Nephron progenitor cell (in vitro differentiated cells): ENCODE measurements at regions not wholly inside any gene's neighbourhood (a gene's known extent, or its start where the extent isn't known, plus 50 kb on each side); places are given as distances from the start of the nearest gene placed in this dataset.
A peak's percentile ranks its signal among the peaks of the same experiment; 100 is the strongest.

Experiments
- DNase-seq: peaks from one replicate; pipeline ENCODE4 v3.0.0; 2021
- H3K27ac Mint-ChIP-seq: 2 replicates; pipeline ENCODE4 v1.8.0; 2021; ENCODE audit warnings: mild to moderate bottlenecking, moderate library complexity, mixed read lengths
- H3K27me3 Mint-ChIP-seq: 2 replicates; pipeline ENCODE4 v1.8.0; 2021; ENCODE audit warnings: mild to moderate bottlenecking, low read depth, mixed read lengths; ENCODE audit not compliant: poor library complexity
- H3K36me3 Mint-ChIP-seq: 2 replicates; pipeline ENCODE4 v1.8.0; 2021; ENCODE audit warnings: low read depth, mixed read lengths
- H3K4me1 Mint-ChIP-seq: 2 replicates; pipeline ENCODE4 v1.8.0; 2021; ENCODE audit warnings: mixed read lengths
- H3K4me3 Mint-ChIP-seq: 2 replicates; pipeline ENCODE4 v1.8.0; 2021; ENCODE audit warnings: mild to moderate bottlenecking, moderate library complexity, mixed read lengths
- H3K9me3 Mint-ChIP-seq: 2 replicates; pipeline ENCODE4 v1.8.0; 2021; ENCODE audit warnings: mild to moderate bottlenecking, moderate library complexity, mixed read lengths
- CTCF ChIP-seq: fragments of 200-600 bp; sonication (generic); IDR thresholded peaks from 2 replicates; pipeline ENCODE4 v1.5.0; 2021; ENCODE audit warnings: antibody characterized with exemption

GRCh38 chr9:27715651-27716050 lies 142.4 kb upstream of the C9orf72 start:
- H3K4me3 Mint-ChIP-seq = no peak overlapping the region
- no peaks in the 10 kb centered on the region for H3K36me3 Mint-ChIP-seq
- H3K4me1 Mint-ChIP-seq = peaks cover 26% of the 10 kb centered on the region
- DNase-seq = no peak
- H3K9me3 Mint-ChIP-seq = peaks cover 1% of the 10 kb centered on the region
- no peak overlapping the region for H3K27ac Mint-ChIP-seq
- H3K27me3 Mint-ChIP-seq = no peaks in the 10 kb centered on the region
- TF ChIP-seq CTCF = no peak

GRCh38 chr9:27717991-27718390 lies 144.7 kb upstream of the C9orf72 start:
- no peak overlapping the region for H3K27ac Mint-ChIP-seq
- H3K4me1 Mint-ChIP-seq = peaks cover 30% of the 10 kb centered on the region
- H3K4me3 Mint-ChIP-seq = no peak overlapping the region
- TF ChIP-seq CTCF = no peak
- no peaks in the 10 kb centered on the region for H3K27me3 Mint-ChIP-seq
- no peak for DNase-seq
- H3K36me3 Mint-ChIP-seq = no peaks in the 10 kb centered on the region
- H3K9me3 Mint-ChIP-seq = no peaks in the 10 kb centered on the region

GRCh38 chr9:27719711-27720110 lies 146.4 kb upstream of the C9orf72 start:
- Mint-ChIP-seq H3K36me3 (no peaks in the 10 kb centered on the region), H3K27me3 (no peaks in the 10 kb centered on the region), H3K4me3 (no peak overlapping the region), H3K9me3 (no peaks in the 10 kb centered on the region), H3K27ac (no peak overlapping the region), H3K4me1 (peaks cover 34% of the 10 kb centered on the region)
- no peak for DNase-seq
- TF ChIP-seq CTCF = no peak

GRCh38 chr9:27722866-27723265 lies 149.6 kb upstream of the C9orf72 start:
- Mint-ChIP-seq H3K27ac (no peak overlapping the region), H3K27me3 (no peaks in the 10 kb centered on the region), H3K36me3 (no peaks in the 10 kb centered on the region), H3K9me3 (no peaks in the 10 kb centered on the region), H3K4me1 (peaks cover 25% of the 10 kb centered on the region), H3K4me3 (no peak overlapping the region)
- no peak for TF ChIP-seq CTCF
- DNase-seq = no peak

- Mint-ChIP-seq H3K27ac (no peak overlapping the region), H3K4me1 (peaks cover 25% of the 10 kb centered on the region), H3K4me3 (no peak overlapping the region), H3K27me3 (no peaks in the 10 kb centered on the region), H3K36me3 (no peaks in the 10 kb centered on the region), H3K9me3 (peaks cover 5% of the 10 kb centered on the region)
- peak; percentile 75 for DNase-seq
- peak; percentile 90 for TF ChIP-seq CTCF
Measured at GRCh38 chr9:27726244-27727081, 153.2 kb upstream of the C9orf72 start.

GRCh38 chr9:27732494-27732893 lies 159.2 kb upstream of the C9orf72 start:
- Mint-ChIP-seq H3K4me1 (no peaks in the 10 kb centered on the region), H3K4me3 (no peak overlapping the region), H3K27ac (no peak overlapping the region), H3K36me3 (peaks cover 4% of the 10 kb centered on the region), H3K9me3 (peaks cover 25% of the 10 kb centered on the region), H3K27me3 (no peaks in the 10 kb centered on the region)
- TF ChIP-seq CTCF = no peak
- DNase-seq = no peak
